ENCODE measurements at regions not wholly inside any gene's neighbourhood (a gene's known extent, or its start where the extent isn't known, plus 50 kb on each side); places are given as distances from the start of the nearest gene placed in this dataset.

- TF ChIP-seq POLR2A (IDR thresholded peaks at IDR 0.05) = no peak
- TF ChIP-seq EP300 (IDR thresholded peaks at IDR 0.05) = no peak
- TF ChIP-seq POLR2AphosphoS5 (IDR thresholded peaks at IDR 0.05) = no peak
- no peak for TF ChIP-seq CTCF (IDR thresholded peaks at IDR 0.05)
- no peaks in the 10 kb centered on the region for H3K36me3 ChIP-seq
- no peaks in the 10 kb centered on the region for H3K27me3 ChIP-seq
- DNase-seq = no peak
- WGBS, 5 donors = 70 to 88% (median 83%) methylated on average over 3 of the region's 3 CpGs
- H3K4me1 ChIP-seq = peaks cover 0 to 7% (median 2%) of the 10 kb centered on the region in 4 donors
- no peak overlapping the region for H3K4me3 ChIP-seq
- no peak overlapping the region for H3K27ac ChIP-seq
- H3K9me3 ChIP-seq = peaks cover 0 to 5% (median 0%) of the 10 kb centered on the region in 4 donors
- intact Hi-C loops (cut with DNase I; ENCODE audit: low total_unique reads) = no loop called here
Observed at GRCh38 chr6:145539831-145540230, 195.5 kb downstream of the EPM2A start.

GRCh38 chr6:145540741-145541140, 194.6 kb downstream of the EPM2A start:
- Histone ChIP-seq H3K36me3 (no peaks in the 10 kb centered on the region), H3K9me3 (peaks cover 0 to 5% (median 0%) of the 10 kb centered on the region in 4 donors), H3K4me3 (no peak overlapping the region), H3K4me1 (no peaks in the 10 kb centered on the region), H3K27ac (no peak overlapping the region), H3K27me3 (no peaks in the 10 kb centered on the region)
- 92 to 100% (median 98%) methylated on average over 2 of the region's 2 CpGs for WGBS, 5 donors
- intact Hi-C loops (cut with DNase I; ENCODE audit: low total_unique reads) = no loop called here
- TF ChIP-seq POLR2AphosphoS5 (IDR thresholded peaks at IDR 0.05) (no peak), EP300 (IDR thresholded peaks at IDR 0.05) (no peak), POLR2A (IDR thresholded peaks at IDR 0.05) (no peak), CTCF (IDR thresholded peaks at IDR 0.05) (no peak)
- no peak for DNase-seq

GRCh38 chr6:145544041-145544440, 191.3 kb downstream of the EPM2A start:
- Histone ChIP-seq H3K27me3 (no peaks in the 10 kb centered on the region), H3K4me1 (no peaks in the 10 kb centered on the region), H3K9me3 (no peaks in the 10 kb centered on the region), H3K4me3 (no peak overlapping the region), H3K36me3 (no peaks in the 10 kb centered on the region), H3K27ac (no peak overlapping the region)
- intact Hi-C loops (cut with DNase I; ENCODE audit: low total_unique reads) = no loop called here
- peak in 1 of 2 donors; percentile 42 for DNase-seq
- TF ChIP-seq POLR2A (IDR thresholded peaks at IDR 0.05) = no peak
- no peak for TF ChIP-seq EP300 (IDR thresholded peaks at IDR 0.05)
- no peak for TF ChIP-seq CTCF (IDR thresholded peaks at IDR 0.05)
- TF ChIP-seq POLR2AphosphoS5 (IDR thresholded peaks at IDR 0.05) = no peak
- 33 to 63% (median 47%) methylated on average over 1 of the region's 1 CpG for whole genome bisulfite sequencing, 5 donors

- H3K4me3 ChIP-seq = no peak overlapping the region
- no peaks in the 10 kb centered on the region for H3K27me3 ChIP-seq
- no peaks in the 10 kb centered on the region for H3K36me3 ChIP-seq
- H3K27ac ChIP-seq = no peak overlapping the region
- intact Hi-C loops (cut with DNase I; ENCODE audit: low total_unique reads) = no loop called here
- TF ChIP-seq POLR2AphosphoS5 (IDR thresholded peaks at IDR 0.05) = no peak
- no peak for TF ChIP-seq EP300 (IDR thresholded peaks at IDR 0.05)
- TF ChIP-seq POLR2A (IDR thresholded peaks at IDR 0.05) = no peak
- TF ChIP-seq CTCF (IDR thresholded peaks at IDR 0.05) = no peak
- no peaks in the 10 kb centered on the region for H3K9me3 ChIP-seq
- no peaks in the 10 kb centered on the region for H3K4me1 ChIP-seq
- no peak for DNase-seq
- WGBS, 5 donors = 37 to 66% (median 57%) methylated on average over 2 of the region's 2 CpGs
Observed at GRCh38 chr6:145544514-145544913, 190.8 kb downstream of the EPM2A start.
